AG04449 (cell line): ENCODE measurements at regions not wholly inside any gene's neighbourhood (a gene's known extent, or its start where the extent isn't known, plus 50 kb on each side); places are given as distances from the start of the nearest gene placed in this dataset.

ENCODE experiments used
- CTCF ChIA-PET: fragments of 350-600 bp; formaldehyde crosslinking; extraction: SDS; loops from one replicate; lab custom pipeline; 2021; ENCODE audit warnings: antibody characterized with exemption; lab: Yijun Ruan, JAX
- POLR2A ChIA-PET: fragments of 400-600, 350-600 bp; formaldehyde crosslinking; extraction: SDS; loops from one replicate; lab custom pipeline; 2020; ENCODE audit warnings: antibody characterized with exemption, inconsistent platforms; lab: Yijun Ruan, JAX
- DNase-seq: peaks from one replicate; pipeline ENCODE4 v3.0.0-alpha.2; 2010; ENCODE audit warnings: low read depth, low spot score
- H3K4me3 ChIP-seq: 2 replicates; pipeline ENCODE4 v1.5.1; 2011; ENCODE audit warnings: low read depth, mild to moderate bottlenecking, control low read depth, low read length
- TF ChIP-seq, protein P1 (sequence below): IDR thresholded peaks from one replicate; pipeline ENCODE4 v1.5.1; 2011; ENCODE audit warnings: mild to moderate bottlenecking, moderate library complexity, low read length, control low read depth, inconsistent platforms; ENCODE audit not compliant: insufficient read depth; ENCODE audit errors: missing control alignments

DNA sequence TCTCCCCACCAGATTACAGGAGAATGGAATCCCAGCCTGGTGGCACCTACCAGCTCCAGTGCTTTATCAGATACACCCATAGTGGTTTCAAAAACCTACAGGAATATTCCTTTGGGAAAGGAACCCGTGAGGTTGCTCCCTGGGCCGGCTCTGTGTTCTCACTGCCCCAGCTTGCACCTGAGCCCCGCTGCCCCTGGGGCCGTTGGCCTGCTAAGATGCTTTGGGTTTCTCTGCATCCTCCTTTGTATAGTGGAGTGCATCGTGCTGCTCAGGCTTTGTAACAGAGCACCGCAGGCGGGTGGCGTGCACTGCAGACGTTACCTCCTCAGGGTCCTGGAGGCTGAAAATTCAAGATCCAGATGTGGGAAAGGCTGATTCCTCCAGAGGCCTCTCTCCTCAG, 414.1 kb downstream of the BRD1 start:
- TF ChIP-seq, protein P1, sequence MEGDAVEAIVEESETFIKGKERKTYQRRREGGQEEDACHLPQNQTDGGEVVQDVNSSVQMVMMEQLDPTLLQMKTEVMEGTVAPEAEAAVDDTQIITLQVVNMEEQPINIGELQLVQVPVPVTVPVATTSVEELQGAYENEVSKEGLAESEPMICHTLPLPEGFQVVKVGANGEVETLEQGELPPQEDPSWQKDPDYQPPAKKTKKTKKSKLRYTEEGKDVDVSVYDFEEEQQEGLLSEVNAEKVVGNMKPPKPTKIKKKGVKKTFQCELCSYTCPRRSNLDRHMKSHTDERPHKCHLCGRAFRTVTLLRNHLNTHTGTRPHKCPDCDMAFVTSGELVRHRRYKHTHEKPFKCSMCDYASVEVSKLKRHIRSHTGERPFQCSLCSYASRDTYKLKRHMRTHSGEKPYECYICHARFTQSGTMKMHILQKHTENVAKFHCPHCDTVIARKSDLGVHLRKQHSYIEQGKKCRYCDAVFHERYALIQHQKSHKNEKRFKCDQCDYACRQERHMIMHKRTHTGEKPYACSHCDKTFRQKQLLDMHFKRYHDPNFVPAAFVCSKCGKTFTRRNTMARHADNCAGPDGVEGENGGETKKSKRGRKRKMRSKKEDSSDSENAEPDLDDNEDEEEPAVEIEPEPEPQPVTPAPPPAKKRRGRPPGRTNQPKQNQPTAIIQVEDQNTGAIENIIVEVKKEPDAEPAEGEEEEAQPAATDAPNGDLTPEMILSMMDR: no peak
- CTCF ChIA-PET: no interaction called here
- DNase-seq: no peak
- POLR2A ChIA-PET: no interaction called here
- no peak overlapping the region for H3K4me3 ChIP-seq

DNA sequence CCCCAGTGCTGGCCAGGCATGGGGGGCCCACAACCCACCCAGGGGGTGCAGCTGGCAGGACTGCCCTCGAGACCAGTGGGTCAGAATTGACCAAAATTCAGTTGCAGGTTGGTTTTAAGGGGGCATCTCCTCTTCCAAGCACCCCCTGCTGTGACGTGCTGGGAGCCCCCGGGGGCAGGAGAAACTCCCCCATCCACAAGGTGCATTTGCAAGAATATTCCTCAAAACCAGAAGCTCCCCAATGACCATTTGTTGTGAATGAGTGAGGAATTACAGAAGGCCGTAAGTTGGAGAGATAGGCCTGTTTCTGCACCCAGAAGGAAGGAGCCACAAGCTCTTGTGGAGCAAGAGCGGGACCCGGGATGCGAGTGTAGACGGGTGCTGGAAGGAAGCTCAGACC, 414.5 kb downstream of the BRD1 start:
- no peak for DNase-seq
- H3K4me3 ChIP-seq: no peak overlapping the region
- CTCF ChIA-PET: no interaction called here
- TF ChIP-seq, protein P1: no peak
- POLR2A ChIA-PET: no interaction called here

DNA sequence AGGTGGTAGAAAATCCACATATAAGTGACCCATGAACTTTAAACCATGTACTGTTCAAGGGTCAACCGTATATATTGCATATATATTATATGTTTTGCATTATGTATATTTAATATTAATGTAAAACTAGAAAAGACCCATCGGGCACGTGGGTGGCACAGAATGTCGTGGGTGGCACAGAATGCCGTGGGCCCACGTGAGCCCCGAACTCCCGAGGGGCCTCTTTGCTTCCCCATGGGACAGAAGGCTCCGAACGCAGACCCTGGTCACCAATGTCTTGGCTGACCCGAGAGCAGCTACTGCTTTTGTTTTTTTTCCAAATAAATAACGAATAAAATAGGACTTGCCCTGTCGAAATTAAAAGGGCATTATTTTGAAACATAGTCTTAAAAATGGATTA, 415.4 kb downstream of the BRD1 start:
- ChIA-PET POLR2A (no interaction called here), CTCF (no interaction called here)
- no peak overlapping the region for H3K4me3 ChIP-seq
- DNase-seq: no peak
- TF ChIP-seq, protein P1: no peak

DNA sequence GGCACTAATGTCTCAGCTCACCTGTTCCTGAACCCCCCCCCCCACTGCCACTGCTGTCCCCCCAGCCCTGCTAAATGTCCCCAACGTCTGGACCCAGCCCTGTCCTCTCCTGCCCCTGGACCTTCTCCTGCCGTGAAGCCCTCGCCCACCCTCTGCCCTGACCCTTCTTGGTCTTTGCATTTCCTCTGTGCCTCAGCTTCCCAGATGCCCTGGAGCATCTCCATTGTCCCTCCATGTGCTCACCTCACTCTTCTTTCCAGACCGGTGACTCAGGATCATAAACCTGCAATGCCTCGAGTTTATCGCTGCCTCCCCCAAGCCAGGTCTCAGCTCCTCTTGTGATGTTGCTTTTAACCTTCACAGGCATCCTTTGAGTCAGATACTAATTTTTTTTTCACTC, 416.4 kb downstream of the BRD1 start:
- CTCF ChIA-PET: no interaction called here
- POLR2A ChIA-PET: no interaction called here
- no peak overlapping the region for H3K4me3 ChIP-seq
- TF ChIP-seq, protein P1: no peak
- DNase-seq: no peak

DNA sequence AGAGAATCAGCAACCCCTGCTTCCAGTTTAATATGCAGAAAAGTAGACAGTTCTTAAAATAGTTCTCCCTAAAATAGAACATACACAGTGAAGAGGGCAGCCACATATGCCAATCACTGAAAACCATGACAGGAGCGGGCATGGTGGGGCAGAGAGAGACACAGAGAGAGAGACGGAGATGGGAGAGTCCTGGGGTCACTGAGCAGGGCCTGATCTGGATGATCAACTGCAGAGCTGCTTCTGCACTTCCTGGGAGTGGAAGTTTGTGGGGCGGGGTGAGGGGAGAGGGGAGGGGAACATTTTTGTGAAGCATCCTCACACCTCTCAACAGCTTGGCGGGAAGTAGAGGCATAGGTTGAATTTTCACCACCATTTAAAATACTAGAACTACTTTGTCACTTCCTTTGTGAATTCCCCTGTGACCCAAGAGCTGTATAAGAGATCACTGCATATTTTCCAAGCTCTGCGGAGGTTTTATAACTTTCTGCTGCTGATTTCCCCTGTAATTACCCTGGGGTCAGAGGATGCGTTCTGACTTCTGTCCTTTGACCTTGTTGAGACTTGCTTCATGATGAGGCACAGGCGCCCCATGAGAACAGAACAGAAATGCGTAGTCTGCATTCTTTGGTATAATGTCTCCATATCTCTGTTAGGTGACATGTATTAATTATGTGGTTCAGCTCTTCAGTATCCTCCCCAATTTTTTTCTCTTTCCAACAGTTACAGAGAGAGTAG, 419.4 kb downstream of the BRD1 start:
- no peak overlapping the region for H3K4me3 ChIP-seq
- DNase-seq: no peak
- ChIA-PET POLR2A (no interaction called here), CTCF (no interaction called here)
- TF ChIP-seq, protein P1: no peak

DNA sequence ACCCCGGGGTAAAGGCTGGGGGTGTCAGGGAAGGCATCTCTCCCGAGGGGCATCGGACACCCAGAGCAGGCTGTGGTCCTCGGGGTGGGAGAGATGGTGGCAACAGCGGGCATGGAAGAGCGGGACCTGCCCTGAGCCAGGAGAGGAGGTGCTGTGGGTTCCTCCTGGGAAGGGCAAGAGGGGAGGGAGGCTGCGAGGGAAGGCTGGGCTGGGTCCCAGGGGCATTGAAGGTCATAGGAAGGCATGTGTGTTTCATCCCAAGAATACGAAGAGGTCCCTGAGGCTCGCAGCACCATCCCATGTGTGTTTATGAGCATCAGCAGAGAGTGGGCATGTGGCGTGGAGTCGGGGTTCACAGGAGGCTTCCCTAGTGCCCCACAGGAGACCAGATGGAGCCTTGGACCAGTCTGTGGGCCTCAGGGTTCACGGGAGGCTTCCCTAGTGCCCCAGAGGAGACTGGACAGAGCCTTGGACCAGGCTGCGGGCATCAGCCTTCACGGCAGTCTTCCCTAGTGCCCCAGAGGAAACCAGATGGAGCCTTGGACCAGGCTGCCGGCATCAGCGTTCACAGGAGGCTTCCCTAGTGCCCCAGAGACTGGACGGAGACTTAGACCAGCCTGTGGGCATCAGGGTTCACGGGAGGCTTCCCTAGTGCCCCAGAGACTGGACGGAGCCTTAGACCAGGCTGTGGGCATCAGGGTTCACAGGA, 420.6 kb downstream of the BRD1 start:
- ChIA-PET POLR2A (no interaction called here), CTCF (no interaction called here)
- TF ChIP-seq, protein P1: no peak
- H3K4me3 ChIP-seq: no peak overlapping the region
- no peak for DNase-seq
